Activated effector memory CD4-positive, alpha-beta T cell treated with anti-CD3 and anti-CD28 coated beads, Interleukin-2, amount 50 U/mL, for 16 hours (primary cell): ENCODE measurements at regions not wholly inside any gene's neighbourhood (a gene's known extent, or its start where the extent isn't known, plus 50 kb on each side); places are given as distances from the start of the nearest gene placed in this dataset.
"Not testable (repeated sequence)": the region's sequence is repeated elsewhere in the genome, so short reads cannot be mapped to it uniquely, and the experiment has no call there.

Experiments used
- DNase-seq: peaks from one replicate; pipeline ENCODE4 v3.0.0-alpha.2; 2020

- no peak for DNase-seq
These were observed 389.3 kb upstream of the PCDH9 start for GRCh38 chr13:67619351-67619994.

GRCh38 chr13:67614579-67614978 is 384.4 kb upstream of the PCDH9 start:
- no peak for DNase-seq

DNA sequence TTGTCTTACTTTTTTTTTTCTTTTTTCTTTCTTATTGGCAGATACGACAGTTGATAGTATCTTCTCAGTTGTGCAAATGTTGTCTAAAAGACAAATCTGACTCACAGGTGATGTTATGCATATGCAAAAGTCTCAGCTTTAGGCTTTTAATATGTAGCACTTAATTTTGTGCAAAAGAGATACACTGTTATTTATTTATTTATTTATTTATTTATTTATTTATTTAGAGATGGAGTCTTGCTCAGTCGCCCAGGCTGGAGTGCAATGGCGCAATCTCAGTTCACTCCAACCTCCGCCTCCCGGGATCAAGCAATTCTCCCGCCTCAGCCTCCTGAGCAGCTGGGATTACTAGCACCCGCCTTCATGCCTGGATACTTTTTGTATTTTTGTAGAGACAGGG is 383.9 kb upstream of the PCDH9 start:
- no peak for DNase-seq

DNA sequence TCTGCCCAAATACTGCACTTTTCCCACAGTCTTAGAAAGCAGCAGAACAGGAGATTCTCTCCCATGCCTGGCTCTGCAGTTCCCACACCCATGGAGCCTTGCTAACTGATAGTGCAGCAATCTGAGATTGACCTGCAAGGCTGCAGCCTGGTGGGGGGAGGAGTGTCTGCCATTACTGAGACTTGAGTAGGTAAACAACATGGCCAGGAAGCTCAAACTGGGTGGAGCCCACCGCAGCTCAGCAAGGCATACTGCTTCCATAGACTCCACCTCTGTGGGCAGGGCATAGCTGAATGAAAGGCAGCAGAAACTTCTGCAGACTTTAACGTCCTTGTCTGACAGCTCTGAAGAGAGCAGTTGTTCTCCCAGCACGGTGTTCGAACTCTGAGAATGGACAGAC is 358.5 kb upstream of the PCDH9 start:
- no peak for DNase-seq

DNA sequence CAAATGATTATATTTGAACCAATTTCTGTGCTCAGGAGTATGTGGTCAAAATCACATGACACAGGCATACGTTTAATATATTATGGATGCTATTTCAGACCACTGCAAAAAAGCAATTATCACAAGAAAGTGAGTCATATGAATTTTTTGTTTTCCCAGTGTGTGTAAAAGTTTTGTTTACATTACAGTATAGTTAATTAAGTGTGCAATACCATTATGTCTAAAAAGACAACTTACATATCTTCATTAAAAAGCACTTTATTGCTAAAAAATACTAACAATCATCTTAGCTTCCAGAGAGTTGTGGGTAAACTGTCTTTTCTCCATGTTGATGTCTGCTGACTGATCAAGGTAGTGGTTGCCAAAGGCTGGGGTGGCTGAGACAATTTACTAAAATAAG is 347.2 kb upstream of the PCDH9 start:
- no peak for DNase-seq

DNA sequence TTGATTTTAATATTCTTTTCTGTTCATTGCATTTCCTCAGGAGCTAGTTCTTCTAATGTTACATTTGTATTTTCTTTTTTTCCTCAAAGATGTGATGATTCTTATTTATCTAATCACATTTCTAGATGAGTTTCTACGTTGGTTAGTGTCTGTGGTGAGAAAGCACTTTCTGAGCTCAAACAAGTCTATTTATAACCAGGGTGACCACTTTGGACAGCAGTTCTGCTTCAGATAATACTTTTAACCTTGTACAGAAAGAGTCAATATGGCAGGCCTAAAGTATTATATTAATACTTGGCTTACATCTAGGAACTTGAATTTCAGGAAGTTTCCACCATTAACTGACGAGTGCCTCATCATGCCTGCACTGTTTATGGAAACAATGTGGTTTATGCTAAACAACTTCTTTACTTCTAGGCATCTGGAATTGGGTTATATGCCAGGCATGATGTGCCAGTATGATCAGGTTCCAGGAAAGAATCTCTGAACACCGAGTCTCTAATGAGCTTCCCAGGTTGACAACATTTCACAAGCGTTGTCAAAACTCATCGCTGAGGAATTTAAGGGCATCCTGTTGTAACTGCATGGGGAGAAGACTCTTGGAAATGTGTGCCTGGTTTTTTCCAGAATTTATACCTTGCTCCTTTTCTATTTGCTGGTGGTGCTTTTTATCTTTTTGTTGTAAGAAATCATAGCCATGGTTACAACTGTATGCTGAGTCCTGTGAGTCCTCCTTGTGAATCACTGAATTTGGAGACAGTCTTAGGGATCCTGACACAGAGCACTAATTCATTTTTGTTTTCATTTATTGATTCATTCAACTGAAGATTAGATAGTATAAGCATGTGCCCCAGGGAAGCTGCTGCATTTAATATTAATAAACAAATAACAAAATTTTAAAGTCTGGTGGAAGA is 344.4 kb upstream of the PCDH9 start:
- DNase-seq = no peak

DNA sequence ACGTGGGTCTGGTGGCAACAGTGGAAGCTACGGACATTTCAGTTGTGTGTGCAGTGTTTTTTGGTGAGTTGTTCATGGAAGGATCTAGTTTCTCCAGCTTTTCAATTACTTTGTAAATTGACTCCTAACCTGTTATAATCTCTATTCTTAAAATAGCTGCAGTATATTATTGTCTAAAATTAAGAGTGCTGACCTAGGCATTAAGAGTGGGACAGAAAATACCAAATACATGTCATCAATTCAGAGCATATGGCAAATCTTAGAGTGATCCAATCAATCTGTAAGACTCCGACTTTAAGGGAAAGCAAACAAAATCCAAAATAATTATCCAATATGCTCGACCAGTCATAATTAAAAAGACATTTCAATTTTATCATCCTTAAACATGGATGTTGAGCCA is 338.1 kb upstream of the PCDH9 start:
- DNase-seq = no peak

- DNase-seq = no peak
These were observed 327.6 kb upstream of the PCDH9 start for GRCh38 chr13:67557642-67558241.

- DNase-seq = no peak
These were observed 327.0 kb upstream of the PCDH9 start for GRCh38 chr13:67557118-67557517.

- no peak for DNase-seq
These were observed 324.8 kb upstream of the PCDH9 start for GRCh38 chr13:67554746-67555452.

DNA sequence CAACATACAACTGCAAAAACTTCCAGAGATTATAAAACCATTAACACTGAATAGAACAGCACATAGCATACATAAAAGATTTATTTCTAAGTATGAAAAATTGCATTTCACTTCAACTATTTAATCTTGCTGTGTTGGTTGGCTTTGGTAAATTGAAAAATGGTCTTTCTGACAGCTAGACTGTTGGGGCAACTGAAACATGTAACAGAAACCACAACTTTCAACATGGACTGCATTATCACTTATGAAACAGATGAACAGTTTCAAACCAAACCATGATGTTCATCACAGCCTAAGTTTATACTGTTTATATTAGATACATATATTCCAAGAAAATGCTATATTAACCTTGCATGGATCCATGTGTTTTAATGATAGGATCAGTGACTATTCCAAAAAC is 324.1 kb upstream of the PCDH9 start:
- no peak for DNase-seq

DNA sequence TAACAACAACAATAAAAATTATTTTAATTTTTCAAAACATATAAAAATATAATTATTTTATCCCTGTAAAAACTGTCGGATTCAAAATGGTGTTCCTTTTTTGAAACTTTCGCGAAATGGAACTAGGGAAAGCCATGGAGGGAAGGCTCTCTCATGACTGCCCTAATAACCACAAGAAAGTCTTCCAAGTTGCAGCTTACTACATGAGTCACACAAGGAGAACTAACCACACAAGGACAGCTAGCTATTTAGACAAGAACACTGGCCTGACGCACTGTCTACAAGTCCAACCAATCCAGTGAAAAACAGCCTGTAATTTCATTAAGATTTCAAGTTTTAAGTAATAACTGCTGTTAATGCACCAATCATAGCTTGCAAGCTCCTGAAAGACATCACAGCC is 319.2 kb upstream of the PCDH9 start:
- no peak for DNase-seq

DNA sequence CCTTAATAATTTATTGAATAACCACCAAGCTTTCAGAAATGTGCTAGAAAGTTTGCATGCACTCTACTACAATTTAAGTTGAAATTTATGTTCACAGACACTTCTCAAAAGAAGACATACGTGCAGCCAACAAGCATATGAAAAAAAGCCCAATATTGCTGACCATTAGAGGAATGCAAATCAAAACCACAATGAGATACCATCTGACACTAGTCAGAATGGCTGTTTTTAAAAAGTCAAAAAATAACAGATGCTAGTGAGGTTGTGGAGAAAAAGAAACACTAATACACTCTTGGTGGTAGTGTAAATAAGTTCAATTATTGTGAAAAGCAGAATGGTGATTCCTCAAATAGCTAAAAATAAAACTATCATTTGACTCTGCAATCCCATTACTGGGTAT is 308.8 kb upstream of the PCDH9 start:
- DNase-seq = no peak

DNA sequence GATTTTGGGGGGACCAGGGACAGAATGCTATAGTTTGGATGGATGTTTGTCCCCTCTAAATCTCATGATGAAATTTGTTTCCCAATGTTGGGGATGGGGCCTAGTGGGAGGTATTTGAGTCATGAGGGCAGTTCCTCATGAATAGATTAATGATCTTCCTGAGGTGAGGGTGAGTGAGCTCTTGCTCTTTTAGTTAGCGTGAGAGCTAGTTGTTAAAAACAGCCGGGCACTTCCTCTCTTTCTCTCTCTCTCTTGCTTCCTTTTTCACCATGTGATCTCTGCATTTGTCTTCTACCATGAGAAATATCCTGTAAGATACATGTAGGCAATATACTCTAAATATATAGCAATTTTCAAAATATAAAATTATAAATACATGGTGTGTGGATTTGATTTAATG is 290.8 kb upstream of the PCDH9 start:
- no peak for DNase-seq

- no peak for DNase-seq
These were observed 289.2 kb upstream of the PCDH9 start for GRCh38 chr13:67519356-67519755.

- no peak for DNase-seq
These were observed 288.6 kb upstream of the PCDH9 start for GRCh38 chr13:67518785-67519184.

- DNase-seq = no peak
These were observed 285.8 kb upstream of the PCDH9 start for GRCh38 chr13:67515895-67516294.

DNA sequence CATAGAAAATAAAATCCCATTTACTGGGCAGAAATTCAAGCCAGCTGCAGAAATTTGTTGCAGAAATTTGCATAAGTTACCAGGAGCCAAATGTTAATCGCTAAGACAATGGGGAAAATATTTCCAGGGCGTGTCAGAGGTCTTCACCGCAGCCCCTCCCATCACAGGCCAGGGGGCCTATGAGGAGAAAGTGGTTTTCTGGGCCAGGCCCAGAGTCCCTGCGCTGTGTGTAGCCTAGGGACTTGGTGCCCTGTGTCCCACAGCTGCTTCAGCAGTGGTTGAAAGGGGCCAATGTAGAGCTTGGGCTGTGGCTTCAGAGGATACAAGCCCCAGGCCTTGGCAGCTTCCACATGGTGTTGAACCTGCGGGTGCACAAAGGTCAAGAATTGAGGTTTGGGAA is 278.9 kb upstream of the PCDH9 start:
- DNase-seq = no peak

- not testable (repeated sequence) for DNase-seq
These were observed 278.1 kb upstream of the PCDH9 start for GRCh38 chr13:67508275-67508674.

GRCh38 chr13:67506407-67506806 is 276.3 kb upstream of the PCDH9 start:
- no peak for DNase-seq

DNA sequence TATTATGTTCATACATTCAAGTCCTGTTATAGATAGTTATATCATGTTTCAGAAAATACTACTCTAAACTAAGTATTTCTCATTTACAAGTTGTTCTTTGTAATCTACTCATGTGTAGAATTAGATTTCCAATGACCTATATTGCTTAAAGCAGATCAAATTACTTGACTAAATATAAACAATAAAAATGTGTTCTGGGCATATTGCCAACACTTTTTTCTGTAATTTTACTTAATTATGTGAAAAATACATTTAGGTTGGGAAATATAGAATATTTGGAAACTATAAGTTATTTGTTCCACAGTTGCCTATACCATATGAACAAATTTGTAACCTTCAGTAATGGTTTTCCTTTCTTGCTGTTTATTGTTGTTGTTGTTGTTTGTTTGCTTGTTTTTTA is 275.2 kb upstream of the PCDH9 start:
- no peak for DNase-seq

DNA sequence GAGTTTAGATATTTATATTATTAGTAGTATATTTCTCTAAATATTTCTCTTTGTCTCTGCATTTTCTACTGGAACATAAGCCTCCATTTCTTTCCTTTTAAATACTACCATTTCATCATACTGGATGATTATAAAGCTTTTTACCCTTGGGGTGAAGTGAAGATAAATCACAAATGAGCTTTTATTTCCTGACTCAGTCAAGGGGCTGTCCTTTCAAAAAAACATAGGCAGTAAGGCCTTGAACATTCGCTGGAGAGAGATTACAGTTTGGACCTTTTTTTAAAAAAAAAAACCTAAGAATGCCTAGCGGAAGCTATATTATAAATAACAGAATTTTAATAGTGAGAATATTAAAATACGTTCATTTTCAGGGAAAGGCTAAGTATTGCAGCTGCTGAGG is 268.8 kb upstream of the PCDH9 start:
- no peak for DNase-seq

DNA sequence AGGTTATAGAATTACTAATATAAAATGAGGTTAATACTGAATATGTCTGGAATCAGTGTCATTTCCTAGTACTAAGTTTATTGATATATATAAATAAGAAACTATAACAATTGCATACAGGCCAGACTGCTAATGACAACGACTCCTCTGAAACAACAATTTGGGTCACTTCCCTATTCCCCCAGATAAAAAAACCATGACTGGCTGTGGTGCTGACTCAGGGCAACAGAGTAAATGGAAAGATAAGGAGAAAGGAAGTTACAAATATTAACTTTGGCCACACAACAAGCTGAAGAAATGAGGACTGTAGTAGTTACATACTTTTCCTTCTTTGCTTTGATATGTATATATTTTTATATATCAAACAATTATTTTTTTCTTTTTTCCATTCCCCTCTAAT is 263.7 kb upstream of the PCDH9 start:
- DNase-seq = no peak

DNA sequence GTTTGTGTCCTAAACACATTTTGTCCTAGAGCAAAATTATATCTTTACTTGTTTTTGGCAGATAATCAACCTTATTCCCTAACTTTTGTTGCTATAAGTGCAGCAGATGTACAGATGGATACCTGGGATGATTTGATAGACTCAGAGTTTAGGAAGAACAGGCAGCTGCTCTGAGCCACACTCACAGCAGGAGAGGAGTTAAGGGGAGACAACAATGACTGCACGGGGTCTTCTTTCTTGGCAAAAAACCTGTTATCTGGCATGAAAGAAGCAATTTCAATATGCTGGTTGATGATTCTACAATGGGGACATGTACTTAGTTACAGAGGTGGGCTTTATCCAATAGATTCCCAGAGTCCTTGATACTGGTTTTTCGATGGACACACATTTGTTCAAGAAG is 258.9 kb upstream of the PCDH9 start:
- DNase-seq = no peak
